Adrenal gland (tissue), 9 donors: ENCODE measurements at regions not wholly inside any gene's neighbourhood (a gene's known extent, or its start where the extent isn't known, plus 50 kb on each side); places are given as distances from the start of the nearest gene placed in this dataset.

Experiments used
- DNase-seq, 7 donors: peaks; one replicate each; pipeline ENCODE4 v3.0.0-alpha.2; 2019 to 2020
- H3K27ac ChIP-seq, 5 donors: fragments of 200-600 bp; sonication (generic) in 4 of 5; 1 replicate in 3 of 5; 2 replicates in 2 of 5; pipeline versions ENCODE4 v1.5.1 to v1.8.0; 2016 to 2020; ENCODE audit warnings: mild to moderate bottlenecking in 1 of 5
- H3K27me3 ChIP-seq: fragments of 200-600 bp; 2 replicates; pipeline ENCODE4 v1.8.0; 2021
- H3K36me3 ChIP-seq, 2 donors: fragments of 200-600 bp; replicated peaks in 1 of 2; 1 replicate in 1 of 2; 2 replicates in 1 of 2; pipeline versions ENCODE4 v1.5.1 to v1.8.0; 2018 to 2022
- H3K4me1 ChIP-seq, 2 donors: fragments of 200-600 bp; replicated peaks in 1 of 2; 1 replicate in 1 of 2; 2 replicates in 1 of 2; pipeline versions ENCODE4 v1.5.1 to v1.8.0; 2018 to 2021
- H3K4me3 ChIP-seq, 4 donors: fragments of 200-600 bp; sonication (generic) in 3 of 4; one replicate each; pipeline ENCODE4 v1.5.1; 2016 to 2018
- H3K9me3 ChIP-seq, 3 donors: fragments of 200-600 bp; sonication (generic) in 1 of 3; replicated peaks in 1 of 3; 1 replicate in 2 of 3; 2 replicates in 1 of 3; pipeline versions ENCODE4 v1.5.1 to v1.8.0; 2016 to 2021
- POLR2A ChIP-seq, 2 donors: fragments of 450-650 bp; IDR thresholded peaks; one replicate each; pipeline ENCODE4 v1.6.1; 2017; ENCODE audit warnings: antibody characterized with exemption in 2 of 2, mild to moderate bottlenecking in 2 of 2, moderate library complexity in 1 of 2
- WGBS, 4 donors: extraction: QIAGEN DNeasy Blood & Tissue Kit in 2 of 4; methylation state at CpG; one replicate each; pipeline versions ENCODE4 v1.1.5 to v1.1.7; 2013 to 2017; 5-methylcytosine and 5-hydroxymethylcytosine counted together
- intact Hi-C, 2 donors: fragments of 100-400 bp; cut with DNase I; formaldehyde crosslinking; loops; one replicate each; pipeline versions ENCODE4 v1.14.1 to v1.15.0; 2022 to 2023
- TF ChIP-seq, protein P1 (sequence below), 6 experiments: fragments of 450-650 bp in 4 of 6; fragments of 200-600 bp in 2 of 6; sonication (generic) in 1 of 6; IDR thresholded peaks; 1 replicate in 5 of 6; 2 replicates in 1 of 6; pipeline versions ENCODE4 v1.5.1 to v1.8.0; 2016 to 2021; ENCODE audit warnings: antibody characterized with exemption in 6 of 6, mild to moderate bottlenecking in 2 of 6, moderate library complexity in 1 of 6
- donor health status: healthy with polysubstance abuse.
- donor health status: Bipolar disorder and iron deficiency.
- donor health status: DM: yes; HTN: yes; CAD: no.
- donor health status: DM: no; HTN: no; CAD: no.
- donor health status: DM: no; HTN: no; CAD: no.

DNA sequence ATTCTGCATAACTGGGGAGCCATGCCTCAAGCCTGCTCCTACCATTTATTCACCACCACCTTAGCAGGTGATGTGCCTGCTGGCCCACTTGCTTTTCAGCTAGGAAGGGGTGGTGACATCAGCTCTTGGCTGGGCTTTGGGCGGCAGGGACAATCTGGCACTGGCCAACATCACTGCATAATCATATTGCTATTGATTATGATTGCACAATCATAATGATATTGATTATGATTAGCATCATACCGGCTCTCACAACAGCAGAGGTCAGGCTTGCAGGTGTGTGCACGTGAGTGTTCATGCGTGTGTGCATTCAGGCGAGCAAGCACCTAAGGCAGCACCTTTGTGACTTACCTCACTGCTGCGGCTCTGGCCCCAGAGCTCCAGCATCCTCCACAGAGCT, 273.8 kb downstream of the AJAP1 start:
- Histone ChIP-seq H3K27me3 (no peaks in the 10 kb centered on the region), H3K36me3 (no peaks in the 10 kb centered on the region), H3K4me3 (no peak overlapping the region), H3K4me1 (no peaks in the 10 kb centered on the region), H3K9me3 (no peaks in the 10 kb centered on the region), H3K27ac (no peak overlapping the region)
- 85 to 87% (median 87%) methylated on average over 5 to 6 of the region's 6 CpGs for WGBS, 4 donors
- intact Hi-C loops: no loop called here
- DNase-seq: no peak
- TF ChIP-seq, protein P1, sequence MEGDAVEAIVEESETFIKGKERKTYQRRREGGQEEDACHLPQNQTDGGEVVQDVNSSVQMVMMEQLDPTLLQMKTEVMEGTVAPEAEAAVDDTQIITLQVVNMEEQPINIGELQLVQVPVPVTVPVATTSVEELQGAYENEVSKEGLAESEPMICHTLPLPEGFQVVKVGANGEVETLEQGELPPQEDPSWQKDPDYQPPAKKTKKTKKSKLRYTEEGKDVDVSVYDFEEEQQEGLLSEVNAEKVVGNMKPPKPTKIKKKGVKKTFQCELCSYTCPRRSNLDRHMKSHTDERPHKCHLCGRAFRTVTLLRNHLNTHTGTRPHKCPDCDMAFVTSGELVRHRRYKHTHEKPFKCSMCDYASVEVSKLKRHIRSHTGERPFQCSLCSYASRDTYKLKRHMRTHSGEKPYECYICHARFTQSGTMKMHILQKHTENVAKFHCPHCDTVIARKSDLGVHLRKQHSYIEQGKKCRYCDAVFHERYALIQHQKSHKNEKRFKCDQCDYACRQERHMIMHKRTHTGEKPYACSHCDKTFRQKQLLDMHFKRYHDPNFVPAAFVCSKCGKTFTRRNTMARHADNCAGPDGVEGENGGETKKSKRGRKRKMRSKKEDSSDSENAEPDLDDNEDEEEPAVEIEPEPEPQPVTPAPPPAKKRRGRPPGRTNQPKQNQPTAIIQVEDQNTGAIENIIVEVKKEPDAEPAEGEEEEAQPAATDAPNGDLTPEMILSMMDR (IDR thresholded peaks at IDR 0.05): no peak
- TF ChIP-seq POLR2A (IDR thresholded peaks at IDR 0.05): no peak

DNA sequence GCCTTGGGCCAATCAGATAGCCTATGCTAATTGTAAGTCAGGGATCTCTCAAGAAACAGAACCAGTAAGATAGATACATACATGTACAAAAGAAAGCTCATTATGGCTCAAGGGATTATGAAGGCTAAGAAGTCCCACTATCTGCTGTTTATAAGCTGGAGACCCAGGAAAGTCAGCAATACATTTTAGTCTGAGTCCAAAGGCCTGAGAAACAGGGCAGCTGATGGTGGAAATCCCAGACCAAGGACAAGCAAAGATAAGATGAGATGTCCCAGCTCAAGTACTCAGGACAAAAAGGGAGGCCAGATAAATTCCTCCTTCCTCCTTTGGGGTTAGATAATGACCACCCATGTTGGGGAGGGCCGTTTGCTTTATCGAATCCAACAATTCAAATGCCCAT, 269.9 kb downstream of the AJAP1 start:
- WGBS, 4 donors: 68 to 94% (median 84%) methylated on average over 2 of the region's 2 CpGs
- no peak for DNase-seq
- Histone ChIP-seq H3K36me3 (no peaks in the 10 kb centered on the region), H3K27me3 (no peaks in the 10 kb centered on the region), H3K4me1 (no peaks in the 10 kb centered on the region), H3K27ac (no peak overlapping the region), H3K9me3 (no peaks in the 10 kb centered on the region), H3K4me3 (no peak overlapping the region)
- no peak for TF ChIP-seq POLR2A (IDR thresholded peaks at IDR 0.05)
- TF ChIP-seq, protein P1 (IDR thresholded peaks at IDR 0.05): no peak
- intact Hi-C loops: no loop called here

DNA sequence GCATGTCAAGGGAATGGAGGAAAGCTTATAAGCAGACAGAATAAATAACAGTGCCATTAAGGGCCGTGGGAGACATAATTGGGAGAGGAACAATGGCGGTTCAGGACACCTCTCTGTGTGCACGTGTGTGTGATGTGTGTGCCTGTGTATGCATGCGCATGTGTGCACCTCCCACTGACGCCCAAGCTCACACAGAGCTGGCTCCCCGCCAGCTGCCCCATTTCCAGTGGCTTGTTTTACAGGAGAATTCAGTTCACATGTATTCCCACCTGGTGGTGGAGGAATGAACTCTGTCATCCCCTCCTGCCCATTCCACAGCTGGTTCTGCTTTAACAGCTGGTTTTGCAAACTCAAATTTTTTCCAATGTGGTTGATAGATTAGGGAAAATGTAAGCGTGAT, 262.2 kb downstream of the AJAP1 start:
- H3K9me3 ChIP-seq: no peaks in the 10 kb centered on the region
- H3K4me1 ChIP-seq: no peaks in the 10 kb centered on the region
- no peaks in the 10 kb centered on the region for H3K27me3 ChIP-seq
- intact Hi-C loops: no loop called here
- H3K36me3 ChIP-seq: no peaks in the 10 kb centered on the region
- no peak for TF ChIP-seq POLR2A (IDR thresholded peaks at IDR 0.05)
- TF ChIP-seq, protein P1 (IDR thresholded peaks at IDR 0.05): no peak
- H3K4me3 ChIP-seq: no peak overlapping the region
- H3K27ac ChIP-seq: no peak overlapping the region
- DNase-seq: no peak
- WGBS, 4 donors: 72 to 79% (median 76%) methylated on average over 7 of the region's 7 CpGs

DNA sequence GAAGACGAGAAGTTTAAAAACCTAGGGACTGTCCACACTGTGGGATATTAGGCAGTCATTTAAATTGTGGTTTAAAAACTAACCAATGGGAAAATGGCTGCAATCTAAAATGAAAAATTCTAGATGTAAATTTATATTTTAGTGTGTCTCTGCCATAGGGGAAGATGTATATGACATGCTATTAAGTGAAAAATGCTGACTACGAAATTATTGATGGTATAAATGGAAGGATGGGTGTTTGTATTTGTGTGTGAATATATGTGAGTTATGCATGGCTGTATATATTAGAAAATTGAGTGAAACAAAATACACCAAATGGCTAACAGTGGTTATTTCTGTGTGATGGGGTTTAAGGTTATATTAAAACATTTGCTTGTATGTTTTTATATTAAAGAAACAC, 260.7 kb downstream of the AJAP1 start:
- H3K4me3 ChIP-seq: no peak overlapping the region
- H3K4me1 ChIP-seq: no peaks in the 10 kb centered on the region
- TF ChIP-seq POLR2A (IDR thresholded peaks at IDR 0.05): no peak
- TF ChIP-seq, protein P1 (IDR thresholded peaks at IDR 0.05): no peak
- no peaks in the 10 kb centered on the region for H3K36me3 ChIP-seq
- H3K9me3 ChIP-seq: no peaks in the 10 kb centered on the region
- H3K27me3 ChIP-seq: no peaks in the 10 kb centered on the region
- no peak for DNase-seq
- 72 to 81% (median 78%) methylated on average over 2 of the region's 2 CpGs for WGBS, 4 donors
- H3K27ac ChIP-seq: no peak overlapping the region
- intact Hi-C loops: no loop called here
